Thyroid gland (tissue), 4 donors: ENCODE measurements at regions not wholly inside any gene's neighbourhood (a gene's known extent, or its start where the extent isn't known, plus 50 kb on each side); places are given as distances from the start of the nearest gene placed in this dataset.

ENCODE experiments used
- DNase-seq, 2 donors: peaks; one replicate each; pipeline ENCODE4 v3.0.0-alpha.2; 2019
- H3K27ac ChIP-seq, 3 donors: fragments of 200-600 bp; sonication (generic); 1 replicate in 2 of 3; 2 replicates in 1 of 3; pipeline ENCODE4 v1.5.1; 2016 to 2019; ENCODE audit warnings: mild to moderate bottlenecking in 1 of 3, moderate library complexity in 1 of 3
- H3K27me3 ChIP-seq: fragments of 200-600 bp; sonication (generic); one replicate; pipeline ENCODE4 v1.5.1; 2019
- H3K36me3 ChIP-seq, 2 donors: fragments of 200-600 bp; sonication (generic); one replicate each; pipeline ENCODE4 v1.5.1; 2016 to 2019
- H3K4me1 ChIP-seq, 2 donors: fragments of 200-600 bp; sonication (generic); one replicate each; pipeline ENCODE4 v1.5.1; 2017 to 2019
- H3K4me3 ChIP-seq, 3 donors: fragments of 200-600 bp; sonication (generic); replicated peaks in 1 of 3; 1 replicate in 2 of 3; 2 replicates in 1 of 3; pipeline ENCODE4 v1.5.1; 2016; ENCODE audit warnings: mild to moderate bottlenecking in 1 of 3
- H3K9me3 ChIP-seq: fragments of 200-600 bp; sonication (generic); one replicate; pipeline ENCODE4 v1.5.1; 2017
- POLR2A ChIP-seq, 2 donors: fragments of 450-650 bp; IDR thresholded peaks; one replicate each; pipeline ENCODE4 v1.6.1; 2017; ENCODE audit warnings: antibody characterized with exemption in 2 of 2, mild to moderate bottlenecking in 2 of 2, moderate library complexity in 1 of 2
- WGBS, 2 donors: methylation state at CpG; one replicate each; pipeline ENCODE4 v1.1.5; 2017; 5-methylcytosine and 5-hydroxymethylcytosine counted together
- intact Hi-C: fragments of 100-400 bp; cut with DNase I; formaldehyde crosslinking; loops from one replicate; pipeline ENCODE4 v1.15.1; 2023
- TF ChIP-seq, protein P1 (sequence below), 6 experiments: fragments of 200-600 bp in 3 of 6; fragments of 450-650 bp in 3 of 6; sonication (generic) in 3 of 6; IDR thresholded peaks; one replicate each; pipeline ENCODE4 v1.5.1; 2016 to 2019; ENCODE audit warnings: antibody characterized with exemption in 6 of 6, mild to moderate bottlenecking in 2 of 6, inconsistent platforms in 1 of 6, moderate library complexity in 1 of 6

- DNase-seq, result no peak
- peaks cover 5 to 10% of the 10 kb centered on the region in 2 donors for H3K4me1 ChIP-seq
- TF ChIP-seq, protein P1, sequence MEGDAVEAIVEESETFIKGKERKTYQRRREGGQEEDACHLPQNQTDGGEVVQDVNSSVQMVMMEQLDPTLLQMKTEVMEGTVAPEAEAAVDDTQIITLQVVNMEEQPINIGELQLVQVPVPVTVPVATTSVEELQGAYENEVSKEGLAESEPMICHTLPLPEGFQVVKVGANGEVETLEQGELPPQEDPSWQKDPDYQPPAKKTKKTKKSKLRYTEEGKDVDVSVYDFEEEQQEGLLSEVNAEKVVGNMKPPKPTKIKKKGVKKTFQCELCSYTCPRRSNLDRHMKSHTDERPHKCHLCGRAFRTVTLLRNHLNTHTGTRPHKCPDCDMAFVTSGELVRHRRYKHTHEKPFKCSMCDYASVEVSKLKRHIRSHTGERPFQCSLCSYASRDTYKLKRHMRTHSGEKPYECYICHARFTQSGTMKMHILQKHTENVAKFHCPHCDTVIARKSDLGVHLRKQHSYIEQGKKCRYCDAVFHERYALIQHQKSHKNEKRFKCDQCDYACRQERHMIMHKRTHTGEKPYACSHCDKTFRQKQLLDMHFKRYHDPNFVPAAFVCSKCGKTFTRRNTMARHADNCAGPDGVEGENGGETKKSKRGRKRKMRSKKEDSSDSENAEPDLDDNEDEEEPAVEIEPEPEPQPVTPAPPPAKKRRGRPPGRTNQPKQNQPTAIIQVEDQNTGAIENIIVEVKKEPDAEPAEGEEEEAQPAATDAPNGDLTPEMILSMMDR (IDR thresholded peaks at IDR 0.05), result no peak
- TF ChIP-seq POLR2A (IDR thresholded peaks at IDR 0.05), result no peak
- H3K9me3 ChIP-seq, result no peaks in the 10 kb centered on the region
- H3K36me3 ChIP-seq, result no peaks in the 10 kb centered on the region
- no peak overlapping the region for H3K27ac ChIP-seq
- no peaks in the 10 kb centered on the region for H3K27me3 ChIP-seq
- H3K4me3 ChIP-seq, result no peak overlapping the region
- intact Hi-C loops, result no loop called here
Measured at GRCh38 chr13:99132295-99132835, 68.3 kb upstream of the UBAC2 start.

DNA sequence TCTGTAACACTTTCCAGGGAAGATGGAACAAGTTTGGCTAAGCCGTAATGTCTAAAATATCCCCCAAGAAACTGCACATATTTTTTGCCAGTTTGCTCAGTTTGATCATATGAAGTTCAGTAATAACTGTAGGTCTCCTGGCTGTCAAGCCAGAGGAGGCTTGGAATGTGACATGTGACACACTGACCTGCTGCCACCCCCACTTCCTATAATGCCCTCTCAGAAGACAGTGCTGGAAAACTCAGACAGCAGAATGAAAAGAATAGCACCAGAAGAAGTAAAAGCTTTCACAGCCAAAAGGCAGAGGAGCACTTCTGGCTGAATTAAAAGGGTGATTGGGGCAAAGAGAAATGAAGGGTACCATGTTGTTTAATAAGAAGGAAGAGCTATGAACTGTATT, 67.4 kb upstream of the UBAC2 start:
- no peak overlapping the region for H3K27ac ChIP-seq
- no peaks in the 10 kb centered on the region for H3K9me3 ChIP-seq
- no peaks in the 10 kb centered on the region for H3K27me3 ChIP-seq
- H3K4me3 ChIP-seq, result no peak overlapping the region
- H3K36me3 ChIP-seq, result no peaks in the 10 kb centered on the region
- WGBS, 2 donors, result 93 to 97% methylated on average over 1 of the region's 1 CpG
- TF ChIP-seq, protein P1 (IDR thresholded peaks at IDR 0.05), result no peak
- no peak for TF ChIP-seq POLR2A (IDR thresholded peaks at IDR 0.05)
- H3K4me1 ChIP-seq, result peaks cover 5 to 10% of the 10 kb centered on the region in 2 donors
- intact Hi-C loops, result no loop called here
- peak in 1 of 2 donors; percentile 22 for DNase-seq

- Histone ChIP-seq H3K9me3 (no peaks in the 10 kb centered on the region), H3K4me3 (no peak overlapping the region), H3K4me1 (peaks cover 5 to 10% of the 10 kb centered on the region in 2 donors), H3K36me3 (no peaks in the 10 kb centered on the region), H3K27me3 (no peaks in the 10 kb centered on the region), H3K27ac (no peak overlapping the region)
- no peak for DNase-seq
- intact Hi-C loops, result no loop called here
- no peak for TF ChIP-seq POLR2A (IDR thresholded peaks at IDR 0.05)
- TF ChIP-seq, protein P1 (IDR thresholded peaks at IDR 0.05), result no peak
- WGBS, 2 donors, result 70 to 80% methylated on average over 3 of the region's 3 CpGs
Measured at GRCh38 chr13:99133848-99134247, 66.8 kb upstream of the UBAC2 start.

DNA sequence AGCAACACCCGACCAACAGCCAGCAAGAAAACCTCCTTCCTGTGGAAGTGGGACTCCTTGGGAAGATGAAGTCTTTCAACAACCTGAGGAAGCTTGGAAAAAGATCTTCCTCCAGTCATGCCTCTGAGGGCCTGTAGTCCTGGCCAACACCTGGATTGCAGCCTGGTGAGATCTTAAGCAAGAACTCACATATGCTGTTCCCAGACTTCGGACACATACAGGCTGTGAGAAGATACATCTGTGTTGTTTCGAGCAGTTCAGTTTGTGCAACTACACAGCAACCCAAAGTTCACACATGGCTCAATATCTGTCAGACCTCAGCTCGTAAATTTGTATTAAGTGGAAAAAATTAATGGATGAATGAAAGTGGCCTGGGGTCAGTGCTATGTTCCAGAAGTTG, 65.1 kb upstream of the UBAC2 start:
- intact Hi-C loops, result no loop called here
- Histone ChIP-seq H3K27me3 (no peaks in the 10 kb centered on the region), H3K27ac (no peak overlapping the region), H3K4me3 (no peak overlapping the region), H3K9me3 (no peaks in the 10 kb centered on the region), H3K4me1 (peaks cover 5 to 10% of the 10 kb centered on the region in 2 donors), H3K36me3 (no peaks in the 10 kb centered on the region)
- TF ChIP-seq, protein P1 (IDR thresholded peaks at IDR 0.05), result no peak
- TF ChIP-seq POLR2A (IDR thresholded peaks at IDR 0.05), result no peak
- 81 to 88% methylated on average over 4 of the region's 4 CpGs for WGBS, 2 donors
- DNase-seq, result no peak

- intact Hi-C loops, result no loop called here
- no peak for DNase-seq
- H3K4me3 ChIP-seq, result no peak overlapping the region
Measured at GRCh38 chr13:99136427-99136954, 64.2 kb upstream of the UBAC2 start.

More at GRCh38 chr13:99136427-99136954, 64.2 kb upstream of the UBAC2 start:
- 59 to 65% methylated on average over 6 to 8 of the region's 8 CpGs for WGBS, 2 donors
- H3K36me3 ChIP-seq, result no peaks in the 10 kb centered on the region
- TF ChIP-seq POLR2A (IDR thresholded peaks at IDR 0.05), result no peak
- TF ChIP-seq, protein P1 (IDR thresholded peaks at IDR 0.05), result no peak
- H3K27ac ChIP-seq, result no peak overlapping the region
- H3K4me1 ChIP-seq, result peaks cover 5 to 10% of the 10 kb centered on the region in 2 donors
- H3K9me3 ChIP-seq, result no peaks in the 10 kb centered on the region
- H3K27me3 ChIP-seq, result no peaks in the 10 kb centered on the region
